GM18858 (cell line): ENCODE measurements at regions not wholly inside any gene's neighbourhood (a gene's known extent, or its start where the extent isn't known, plus 50 kb on each side); places are given as distances from the start of the nearest gene placed in this dataset.

Experiments
- ATAC-seq: cut with Tn5 transposase; IDR thresholded peaks from one replicate; pipeline ENCODE4 v1.9.1; 2021; ENCODE audit not compliant: unreplicated experiment

- ATAC-seq = no peak
These were observed 214.7 kb downstream of the GAS1 start for GRCh38 chr9:86732514-86733171.

GRCh38 chr9:86731511-86732063, 215.7 kb downstream of the GAS1 start:
- ATAC-seq = no peak

- no peak for ATAC-seq
These were observed 217.0 kb downstream of the GAS1 start for GRCh38 chr9:86730163-86730928.

- no peak for ATAC-seq
These were observed 222.8 kb downstream of the GAS1 start for GRCh38 chr9:86724529-86724928.

GRCh38 chr9:86723346-86723745, 224.0 kb downstream of the GAS1 start:
- ATAC-seq = no peak

GRCh38 chr9:86722706-86723075, 224.6 kb downstream of the GAS1 start:
- no peak for ATAC-seq

GRCh38 chr9:86721843-86722705, 225.2 kb downstream of the GAS1 start:
- ATAC-seq = no peak

GRCh38 chr9:86721226-86721781, 226.0 kb downstream of the GAS1 start:
- no peak for ATAC-seq

- no peak for ATAC-seq
These were observed 226.6 kb downstream of the GAS1 start for GRCh38 chr9:86720639-86721225.

GRCh38 chr9:86718388-86719049, 228.8 kb downstream of the GAS1 start:
- ATAC-seq = no peak

GRCh38 chr9:86716326-86716922, 230.9 kb downstream of the GAS1 start:
- no peak for ATAC-seq

- no peak for ATAC-seq
These were observed 232.3 kb downstream of the GAS1 start for GRCh38 chr9:86714999-86715398.

- ATAC-seq = no peak
These were observed 233.3 kb downstream of the GAS1 start for GRCh38 chr9:86713970-86714369.

- ATAC-seq = no peak
These were observed 233.8 kb downstream of the GAS1 start for GRCh38 chr9:86713470-86713869.

GRCh38 chr9:86708918-86709835, 238.1 kb downstream of the GAS1 start:
- no peak for ATAC-seq

- ATAC-seq = no peak
These were observed 239.3 kb downstream of the GAS1 start for GRCh38 chr9:86707932-86708510.

GRCh38 chr9:86706391-86706790, 240.9 kb downstream of the GAS1 start:
- no peak for ATAC-seq

GRCh38 chr9:86705490-86705889, 241.8 kb downstream of the GAS1 start:
- no peak for ATAC-seq
